22Rv1 (cell line): ENCODE measurements at regions not wholly inside any gene's neighbourhood (a gene's known extent, or its start where the extent isn't known, plus 50 kb on each side); places are given as distances from the start of the nearest gene placed in this dataset.

Source experiments
- H3K27ac ChIP-seq: fragments of 450-650 bp; 2 replicates; pipeline ENCODE4 v1.5.1; 2017
- ZFX ChIP-seq: fragments of 450-650 bp; IDR thresholded peaks from 2 replicates; pipeline ENCODE4 v1.6.1; 2017; ENCODE audit warnings: antibody characterized with exemption, borderline replicate concordance
- TF ChIP-seq, protein P1 (sequence below): fragments of 450-650 bp; IDR thresholded peaks from 2 replicates; pipeline ENCODE4 v1.5.1; 2017; ENCODE audit warnings: mild to moderate bottlenecking

DNA sequence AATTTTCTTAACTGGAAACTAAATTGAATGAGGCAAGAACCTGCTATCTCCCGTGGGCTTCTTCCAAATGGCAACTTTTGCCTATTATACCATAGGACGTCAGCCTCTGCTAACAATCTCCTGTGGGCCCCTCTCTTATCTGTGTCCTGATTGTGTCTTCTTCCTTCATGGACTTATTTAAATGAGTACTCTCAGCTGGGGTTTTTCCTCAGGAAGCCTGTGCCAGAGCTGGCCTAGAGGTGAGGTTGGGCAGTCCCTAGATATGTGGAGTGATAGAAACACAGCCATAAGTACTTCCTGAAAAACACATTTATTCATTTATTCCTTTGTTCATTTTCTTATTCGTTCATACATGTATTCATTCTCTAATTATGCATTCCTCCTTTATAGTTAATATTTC lies 712.5 kb upstream of the SLIT2 start:
- no peak overlapping the region for H3K27ac ChIP-seq
- TF ChIP-seq ZFX = no peak
- TF ChIP-seq, protein P1, sequence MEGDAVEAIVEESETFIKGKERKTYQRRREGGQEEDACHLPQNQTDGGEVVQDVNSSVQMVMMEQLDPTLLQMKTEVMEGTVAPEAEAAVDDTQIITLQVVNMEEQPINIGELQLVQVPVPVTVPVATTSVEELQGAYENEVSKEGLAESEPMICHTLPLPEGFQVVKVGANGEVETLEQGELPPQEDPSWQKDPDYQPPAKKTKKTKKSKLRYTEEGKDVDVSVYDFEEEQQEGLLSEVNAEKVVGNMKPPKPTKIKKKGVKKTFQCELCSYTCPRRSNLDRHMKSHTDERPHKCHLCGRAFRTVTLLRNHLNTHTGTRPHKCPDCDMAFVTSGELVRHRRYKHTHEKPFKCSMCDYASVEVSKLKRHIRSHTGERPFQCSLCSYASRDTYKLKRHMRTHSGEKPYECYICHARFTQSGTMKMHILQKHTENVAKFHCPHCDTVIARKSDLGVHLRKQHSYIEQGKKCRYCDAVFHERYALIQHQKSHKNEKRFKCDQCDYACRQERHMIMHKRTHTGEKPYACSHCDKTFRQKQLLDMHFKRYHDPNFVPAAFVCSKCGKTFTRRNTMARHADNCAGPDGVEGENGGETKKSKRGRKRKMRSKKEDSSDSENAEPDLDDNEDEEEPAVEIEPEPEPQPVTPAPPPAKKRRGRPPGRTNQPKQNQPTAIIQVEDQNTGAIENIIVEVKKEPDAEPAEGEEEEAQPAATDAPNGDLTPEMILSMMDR = no peak

DNA sequence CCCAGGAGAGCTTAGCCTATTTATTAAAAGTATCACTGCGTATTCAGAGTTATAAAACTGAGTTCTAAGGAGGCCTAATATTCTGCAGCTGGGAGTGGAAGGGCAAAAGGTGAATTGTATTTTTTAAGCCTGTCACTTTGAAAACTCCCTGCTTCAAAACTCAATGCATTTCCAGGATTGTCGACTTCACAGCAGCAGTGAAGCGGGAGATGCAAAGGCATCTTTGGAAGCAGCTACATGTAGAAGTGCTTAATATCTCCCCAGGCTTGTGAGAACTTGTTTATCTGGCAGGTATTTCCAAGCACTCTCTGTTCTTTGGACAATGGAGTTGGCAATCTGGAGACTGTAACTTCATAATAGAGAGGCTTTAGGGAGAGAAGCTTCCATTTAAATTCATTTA lies 717.5 kb upstream of the SLIT2 start:
- TF ChIP-seq, protein P1 = no peak
- no peak overlapping the region for H3K27ac ChIP-seq

DNA sequence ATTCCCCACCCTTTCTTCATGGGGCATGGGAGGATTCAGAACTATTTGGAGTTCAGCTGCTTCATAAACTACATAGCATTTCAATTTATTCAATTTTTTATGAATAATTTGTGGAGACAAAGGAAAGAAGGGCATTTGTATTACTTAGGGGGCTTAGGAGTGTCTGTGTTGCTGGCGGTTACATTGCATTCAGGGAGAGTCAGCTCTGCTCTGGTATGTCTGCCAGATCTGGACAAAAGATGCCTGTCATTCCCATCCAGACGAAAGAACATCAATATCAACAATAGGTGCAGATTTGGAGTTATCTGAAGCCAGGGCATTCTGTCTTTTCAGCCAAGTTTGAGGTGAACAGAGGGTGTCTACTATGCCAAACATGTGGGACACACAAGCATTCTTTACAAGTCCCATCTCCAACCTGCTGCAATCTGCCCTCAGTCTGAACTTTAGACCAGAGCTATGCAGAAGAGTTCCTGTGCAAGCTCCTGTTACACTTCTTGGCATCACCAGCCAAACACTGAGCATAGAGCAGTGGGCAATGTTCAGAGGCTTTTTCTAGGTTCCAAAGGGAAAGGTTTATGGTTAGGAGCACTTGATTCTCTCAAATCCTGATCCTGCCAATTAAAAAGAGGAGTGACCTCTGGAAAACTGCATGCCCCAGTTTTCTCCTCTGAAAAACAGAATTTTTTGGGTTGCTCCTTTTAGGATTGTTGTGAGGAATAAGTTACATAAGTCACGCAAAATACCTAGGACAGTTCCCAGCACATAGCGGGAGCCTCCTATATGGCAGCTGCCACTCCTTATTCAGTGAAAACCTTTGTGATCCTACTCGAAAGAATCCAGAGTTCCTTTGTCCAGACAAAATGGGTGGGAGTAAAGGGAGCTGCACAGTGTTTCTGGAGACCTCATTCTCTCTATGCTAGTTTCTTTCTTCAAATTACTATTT lies 719.5 kb upstream of the SLIT2 start:
- TF ChIP-seq, protein P1 = no peak
- no peak for TF ChIP-seq ZFX

DNA sequence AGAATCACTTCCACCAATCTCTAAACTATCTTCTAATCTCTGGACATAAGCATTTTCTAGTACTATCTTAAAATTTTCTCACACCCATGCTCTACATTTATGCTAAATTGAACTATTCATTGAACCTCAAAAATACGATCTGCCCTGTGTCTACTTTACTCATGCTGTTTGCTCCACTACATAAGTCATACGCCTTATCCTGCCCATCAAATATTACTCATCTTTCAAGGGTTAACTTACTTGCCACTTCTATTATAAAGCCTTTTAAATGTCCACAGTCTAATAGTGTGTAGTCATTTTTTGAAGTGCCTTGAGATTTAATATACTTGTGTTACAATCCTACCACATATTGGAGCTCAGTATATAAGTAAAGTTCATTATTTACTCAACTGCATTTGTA lies 727.7 kb upstream of the SLIT2 start:
- TF ChIP-seq, protein P1 = no peak
- TF ChIP-seq ZFX = no peak
- H3K27ac ChIP-seq = no peak overlapping the region

More for the DNA sequence above, 719.5 kb upstream of the SLIT2 start:
- H3K27ac ChIP-seq = no peak overlapping the region

DNA sequence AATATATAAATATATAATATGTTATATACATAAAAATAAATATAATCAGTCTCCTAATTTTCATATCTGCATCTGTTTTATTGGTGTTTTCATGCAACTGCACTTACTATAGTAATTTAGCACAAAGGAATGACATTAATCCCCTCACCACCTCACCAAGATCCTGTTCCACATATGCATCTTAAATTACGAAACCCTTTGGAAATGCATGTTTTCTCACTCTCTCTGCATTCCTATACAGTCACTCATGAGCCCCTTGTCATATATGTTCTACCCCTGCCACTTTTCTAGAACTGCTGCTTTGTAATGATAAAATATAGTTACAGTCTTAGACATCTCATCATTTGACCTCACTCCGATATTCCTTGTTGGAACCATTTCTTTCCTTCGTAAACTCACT lies 728.7 kb upstream of the SLIT2 start:
- TF ChIP-seq, protein P1 = no peak
- TF ChIP-seq ZFX = no peak
- H3K27ac ChIP-seq = no peak overlapping the region

DNA sequence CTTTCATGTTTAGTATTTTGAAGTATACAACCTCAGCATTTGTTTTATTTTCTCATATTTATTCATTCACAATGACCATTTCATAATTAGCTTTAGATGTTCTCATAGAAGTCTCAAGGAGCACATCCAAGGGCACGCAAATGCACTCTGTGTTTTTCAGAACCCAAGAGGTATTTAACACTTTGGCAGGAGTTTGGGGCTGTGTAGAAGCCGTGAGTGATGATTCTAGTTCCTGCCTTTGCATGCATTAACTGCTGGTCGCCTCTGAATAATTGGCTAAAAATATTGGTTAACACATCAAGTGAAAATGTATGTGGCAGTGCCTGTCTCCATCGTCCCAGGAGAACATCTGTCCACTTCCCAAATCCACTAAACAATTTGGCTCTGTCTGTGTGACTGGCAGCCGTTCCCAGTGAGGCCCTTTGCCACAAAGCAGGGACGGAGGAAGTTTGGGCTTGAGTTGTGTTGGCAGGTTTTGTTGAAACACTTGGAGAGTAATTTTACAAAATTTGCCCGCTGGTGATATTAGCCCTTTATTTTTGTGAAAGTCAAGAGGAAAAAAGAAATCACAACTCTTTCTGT lies 730.7 kb upstream of the SLIT2 start:
- TF ChIP-seq ZFX = no peak
- TF ChIP-seq, protein P1 = no peak
- no peak overlapping the region for H3K27ac ChIP-seq
